Adrenal gland (tissue), 9 donors: ENCODE measurements at regions not wholly inside any gene's neighbourhood (a gene's known extent, or its start where the extent isn't known, plus 50 kb on each side); places are given as distances from the start of the nearest gene placed in this dataset.

Experiments used
- DNase-seq, 7 donors: peaks; one replicate each; pipeline ENCODE4 v3.0.0-alpha.2; 2019 to 2020
- H3K27ac ChIP-seq, 5 donors: fragments of 200-600 bp; sonication (generic) in 4 of 5; 1 replicate in 3 of 5; 2 replicates in 2 of 5; pipeline versions ENCODE4 v1.5.1 to v1.8.0; 2016 to 2020; ENCODE audit warnings: mild to moderate bottlenecking in 1 of 5
- H3K27me3 ChIP-seq: fragments of 200-600 bp; 2 replicates; pipeline ENCODE4 v1.8.0; 2021
- H3K36me3 ChIP-seq, 2 donors: fragments of 200-600 bp; replicated peaks in 1 of 2; 1 replicate in 1 of 2; 2 replicates in 1 of 2; pipeline versions ENCODE4 v1.5.1 to v1.8.0; 2018 to 2022
- H3K4me1 ChIP-seq, 2 donors: fragments of 200-600 bp; replicated peaks in 1 of 2; 1 replicate in 1 of 2; 2 replicates in 1 of 2; pipeline versions ENCODE4 v1.5.1 to v1.8.0; 2018 to 2021
- H3K4me3 ChIP-seq, 4 donors: fragments of 200-600 bp; sonication (generic) in 3 of 4; one replicate each; pipeline ENCODE4 v1.5.1; 2016 to 2018
- H3K9me3 ChIP-seq, 3 donors: fragments of 200-600 bp; sonication (generic) in 1 of 3; replicated peaks in 1 of 3; 1 replicate in 2 of 3; 2 replicates in 1 of 3; pipeline versions ENCODE4 v1.5.1 to v1.8.0; 2016 to 2021
- POLR2A ChIP-seq, 2 donors: fragments of 450-650 bp; IDR thresholded peaks; one replicate each; pipeline ENCODE4 v1.6.1; 2017; ENCODE audit warnings: antibody characterized with exemption in 2 of 2, mild to moderate bottlenecking in 2 of 2, moderate library complexity in 1 of 2
- WGBS, 4 donors: extraction: QIAGEN DNeasy Blood & Tissue Kit in 2 of 4; methylation state at CpG; one replicate each; pipeline versions ENCODE4 v1.1.5 to v1.1.7; 2013 to 2017; 5-methylcytosine and 5-hydroxymethylcytosine counted together
- intact Hi-C, 2 donors: fragments of 100-400 bp; cut with DNase I; formaldehyde crosslinking; loops; one replicate each; pipeline versions ENCODE4 v1.14.1 to v1.15.0; 2022 to 2023
- TF ChIP-seq, protein P1 (sequence below), 6 experiments: fragments of 450-650 bp in 4 of 6; fragments of 200-600 bp in 2 of 6; sonication (generic) in 1 of 6; IDR thresholded peaks; 1 replicate in 5 of 6; 2 replicates in 1 of 6; pipeline versions ENCODE4 v1.5.1 to v1.8.0; 2016 to 2021; ENCODE audit warnings: antibody characterized with exemption in 6 of 6, mild to moderate bottlenecking in 2 of 6, moderate library complexity in 1 of 6
- donor health status: healthy with polysubstance abuse.
- donor health status: Bipolar disorder and iron deficiency.
- donor health status: DM: yes; HTN: yes; CAD: no.
- donor health status: DM: no; HTN: no; CAD: no.
- donor health status: DM: no; HTN: no; CAD: no.

GRCh38 chr2:194696690-194697089 lies 960.3 kb upstream of the SLC39A10 start:
- TF ChIP-seq, protein P1, sequence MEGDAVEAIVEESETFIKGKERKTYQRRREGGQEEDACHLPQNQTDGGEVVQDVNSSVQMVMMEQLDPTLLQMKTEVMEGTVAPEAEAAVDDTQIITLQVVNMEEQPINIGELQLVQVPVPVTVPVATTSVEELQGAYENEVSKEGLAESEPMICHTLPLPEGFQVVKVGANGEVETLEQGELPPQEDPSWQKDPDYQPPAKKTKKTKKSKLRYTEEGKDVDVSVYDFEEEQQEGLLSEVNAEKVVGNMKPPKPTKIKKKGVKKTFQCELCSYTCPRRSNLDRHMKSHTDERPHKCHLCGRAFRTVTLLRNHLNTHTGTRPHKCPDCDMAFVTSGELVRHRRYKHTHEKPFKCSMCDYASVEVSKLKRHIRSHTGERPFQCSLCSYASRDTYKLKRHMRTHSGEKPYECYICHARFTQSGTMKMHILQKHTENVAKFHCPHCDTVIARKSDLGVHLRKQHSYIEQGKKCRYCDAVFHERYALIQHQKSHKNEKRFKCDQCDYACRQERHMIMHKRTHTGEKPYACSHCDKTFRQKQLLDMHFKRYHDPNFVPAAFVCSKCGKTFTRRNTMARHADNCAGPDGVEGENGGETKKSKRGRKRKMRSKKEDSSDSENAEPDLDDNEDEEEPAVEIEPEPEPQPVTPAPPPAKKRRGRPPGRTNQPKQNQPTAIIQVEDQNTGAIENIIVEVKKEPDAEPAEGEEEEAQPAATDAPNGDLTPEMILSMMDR (IDR thresholded peaks at IDR 0.05): no peak
- TF ChIP-seq POLR2A (IDR thresholded peaks at IDR 0.05): no peak
- Histone ChIP-seq H3K4me3 (no peak overlapping the region), H3K27ac (no peak overlapping the region), H3K36me3 (no peaks in the 10 kb centered on the region), H3K9me3 (no peaks in the 10 kb centered on the region), H3K4me1 (no peaks in the 10 kb centered on the region), H3K27me3 (no peaks in the 10 kb centered on the region)
- no peak for DNase-seq
- intact Hi-C loops: no loop called here

- Histone ChIP-seq H3K4me1 (no peaks in the 10 kb centered on the region), H3K9me3 (no peaks in the 10 kb centered on the region), H3K4me3 (no peak overlapping the region), H3K27ac (no peak overlapping the region), H3K36me3 (no peaks in the 10 kb centered on the region), H3K27me3 (no peaks in the 10 kb centered on the region)
- DNase-seq: no peak
- WGBS, 4 donors: 56 to 69% (median 68%) methylated on average over 3 of the region's 3 CpGs
- TF ChIP-seq, protein P1 (IDR thresholded peaks at IDR 0.05): no peak
- no peak for TF ChIP-seq POLR2A (IDR thresholded peaks at IDR 0.05)
- intact Hi-C loops: no loop called here
Observed at GRCh38 chr2:194686569-194686968, 970.5 kb upstream of the SLC39A10 start.

DNA sequence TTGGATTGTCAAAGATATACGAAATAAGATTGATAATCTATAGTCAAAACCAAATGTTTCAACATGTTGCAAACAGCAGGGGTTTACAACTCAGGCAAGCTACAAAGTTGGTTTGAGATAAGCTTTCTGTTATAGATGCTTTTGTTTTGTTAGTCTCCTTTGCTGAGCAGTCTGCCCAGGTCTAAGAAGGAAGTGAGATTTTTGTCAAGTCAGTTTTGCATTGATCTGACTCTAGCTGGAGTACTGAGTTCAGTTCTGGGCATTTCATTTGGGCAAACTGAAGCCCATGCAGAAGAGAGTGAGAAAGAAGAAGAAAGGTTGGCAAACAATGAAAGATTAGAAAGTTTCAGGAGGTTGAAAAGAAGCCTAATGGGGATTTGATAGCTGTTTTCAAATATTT lies 983.0 kb upstream of the SLC39A10 start:
- TF ChIP-seq, protein P1 (IDR thresholded peaks at IDR 0.05): no peak
- TF ChIP-seq POLR2A (IDR thresholded peaks at IDR 0.05): no peak
- DNase-seq: no peak
- intact Hi-C loops: no loop called here
- H3K27ac ChIP-seq: no peak overlapping the region
- H3K9me3 ChIP-seq: no peaks in the 10 kb centered on the region
- H3K27me3 ChIP-seq: no peaks in the 10 kb centered on the region
- H3K36me3 ChIP-seq: no peaks in the 10 kb centered on the region
- H3K4me1 ChIP-seq: no peaks in the 10 kb centered on the region
- 67 to 84% (median 78%) methylated on average over 1 of the region's 1 CpG for WGBS, 4 donors
- no peak overlapping the region for H3K4me3 ChIP-seq

- Histone ChIP-seq H3K4me1 (no peaks in the 10 kb centered on the region), H3K27ac (no peak overlapping the region), H3K9me3 (no peaks in the 10 kb centered on the region), H3K36me3 (no peaks in the 10 kb centered on the region), H3K4me3 (no peak overlapping the region), H3K27me3 (no peaks in the 10 kb centered on the region)
- WGBS, 4 donors: 78 to 88% (median 79%) methylated on average over 3 of the region's 3 CpGs
- TF ChIP-seq, protein P1 (IDR thresholded peaks at IDR 0.05): no peak
- no peak for TF ChIP-seq POLR2A (IDR thresholded peaks at IDR 0.05)
- DNase-seq: no peak
- intact Hi-C loops: no loop called here
Observed at GRCh38 chr2:194672994-194673393, 984.0 kb upstream of the SLC39A10 start.
